ENCODE measurements at regions not wholly inside any gene's neighbourhood (a gene's known extent, or its start where the extent isn't known, plus 50 kb on each side); places are given as distances from the start of the nearest gene placed in this dataset.
A peak's percentile ranks its signal among the peaks of the same experiment; 100 is the strongest.

GRCh38 chr3:51588724-51589123, 50.2 kb downstream of the RAD54L2 start:
- Mint-ChIP-seq H3K27ac (peak overlapping the region; percentile 8), H3K27me3 (no peaks in the 10 kb centered on the region), H3K4me3 (no peak overlapping the region), H3K9me3 (ENCODE audit: insufficient read depth) (no peaks in the 10 kb centered on the region), H3K4me1 (peaks cover 7% of the 10 kb centered on the region)
- intact Hi-C loops (cut with micrococcal nuclease) = no loop called here
- Histone ChIP-seq H2AFZ (ENCODE audit: insufficient read depth, low read depth, low read length, poor library complexity, severe bottlenecking) (no peak overlapping the region), H3K4me3 (ENCODE audit: control extremely low read depth in 1 of 5, extremely low read depth in 1 of 5, insufficient read depth in 1 of 5, low read depth in 2 of 5, low read length in 4 of 5) (no peak overlapping the region), H3K4me2 (replicated peaks; ENCODE audit: low read depth, low read length, poor library complexity, severe bottlenecking) (no peak overlapping the region), H3K27ac (ENCODE audit: low read length in 2 of 2) (no peak overlapping the region), H3K9me3 (ENCODE audit: control extremely low read depth in 1 of 3, control insufficient read depth in 2 of 3, insufficient read depth in 1 of 3, low read length in 2 of 3) (no peaks in the 10 kb centered on the region), H3K36me3 (replicated peaks in 1 of 2; ENCODE audit: control extremely low read depth in 1 of 2, control insufficient read depth in 1 of 2, extremely low read depth in 1 of 2, insufficient read depth in 2 of 2, low read length in 1 of 2) (peaks cover 10 to 23% of the 10 kb centered on the region in 2 experiments), H3K27me3 (replicated peaks in 1 of 4; ENCODE audit: control extremely low read depth in 1 of 4, control insufficient read depth in 3 of 4, insufficient read depth in 4 of 4, low read length in 3 of 4) (no peaks in the 10 kb centered on the region), H4K20me1 (ENCODE audit: control insufficient read depth, insufficient read depth, low read length, poor library complexity, severe bottlenecking) (no peaks in the 10 kb centered on the region), H3K4me1 (ENCODE audit: control insufficient read depth in 2 of 2, insufficient read depth in 2 of 2, low read length in 2 of 2) (no peaks in the 10 kb centered on the region), H3K79me2 (ENCODE audit: control insufficient read depth, insufficient read depth, low read length) (peaks cover 10% of the 10 kb centered on the region), H3K9ac (ENCODE audit: low read length) (no peak overlapping the region)
- no peak for DNase-seq
- 18% methylated on average over 3 of the region's 4 CpGs for WGBS (ENCODE audit: insufficient coverage)
- no peak for ATAC-seq (ENCODE audit: low read depth)
- POLR2A ChIA-PET = no interaction called here
- TF ChIP-seq CTCF (IDR thresholded peaks at IDR 0.05) (no peak), EZH2 (IDR thresholded peaks at IDR 0.05; ENCODE audit: borderline replicate concordance, insufficient read depth, low read depth, low read length, poor library complexity, severe bottlenecking) (no peak)
- CTCF ChIA-PET = interaction anchor here (0.7 to 0.9 kb wide), 2 partner anchors 87 to 155 kb away, joined by 3 to 6 read pairs; no protein-coding TSS in a partner anchor

- 93% methylated on average over 4 of the region's 5 CpGs for WGBS (ENCODE audit: insufficient coverage)
- Histone ChIP-seq H3K9me3 (ENCODE audit: control extremely low read depth in 1 of 3, control insufficient read depth in 2 of 3, insufficient read depth in 1 of 3, low read length in 2 of 3) (no peaks in the 10 kb centered on the region), H3K4me1 (ENCODE audit: control insufficient read depth in 2 of 2, insufficient read depth in 2 of 2, low read length in 2 of 2) (no peaks in the 10 kb centered on the region), H3K9ac (ENCODE audit: low read length) (no peak overlapping the region), H2AFZ (ENCODE audit: insufficient read depth, low read depth, low read length, poor library complexity, severe bottlenecking) (no peak overlapping the region), H4K20me1 (ENCODE audit: control insufficient read depth, insufficient read depth, low read length, poor library complexity, severe bottlenecking) (no peaks in the 10 kb centered on the region), H3K79me2 (ENCODE audit: control insufficient read depth, insufficient read depth, low read length) (peaks cover 13% of the 10 kb centered on the region), H3K27ac (ENCODE audit: low read length in 2 of 2) (no peak overlapping the region), H3K27me3 (replicated peaks in 1 of 4; ENCODE audit: control extremely low read depth in 1 of 4, control insufficient read depth in 3 of 4, insufficient read depth in 4 of 4, low read length in 3 of 4) (no peaks in the 10 kb centered on the region), H3K4me3 (ENCODE audit: control extremely low read depth in 1 of 5, extremely low read depth in 1 of 5, insufficient read depth in 1 of 5, low read depth in 2 of 5, low read length in 4 of 5) (no peak overlapping the region), H3K4me2 (replicated peaks; ENCODE audit: low read depth, low read length, poor library complexity, severe bottlenecking) (no peak overlapping the region), H3K36me3 (replicated peaks in 1 of 2; ENCODE audit: control extremely low read depth in 1 of 2, control insufficient read depth in 1 of 2, extremely low read depth in 1 of 2, insufficient read depth in 2 of 2, low read length in 1 of 2) (peaks cover 12 to 34% of the 10 kb centered on the region in 2 experiments)
- ChIA-PET CTCF (interaction anchor here (1.0 to 1.4 kb wide), 2 partner anchors 9 to 89 kb away, joined by 3 to 5 read pairs; no protein-coding TSS in a partner anchor), POLR2A (no interaction called here)
- no peak for ATAC-seq (ENCODE audit: low read depth)
- Mint-ChIP-seq H3K27me3 (no peaks in the 10 kb centered on the region), H3K4me1 (peaks cover 7% of the 10 kb centered on the region), H3K27ac (no peak overlapping the region), H3K9me3 (ENCODE audit: insufficient read depth) (no peaks in the 10 kb centered on the region), H3K4me3 (no peak overlapping the region)
- DNase-seq = no peak
- intact Hi-C loops (cut with micrococcal nuclease) = no loop called here
- TF ChIP-seq EZH2 (IDR thresholded peaks at IDR 0.05; ENCODE audit: borderline replicate concordance, insufficient read depth, low read depth, low read length, poor library complexity, severe bottlenecking) (no peak), CTCF (IDR thresholded peaks at IDR 0.05) (no peak)
These were observed 52.7 kb downstream of the RAD54L2 start for GRCh38 chr3:51591231-51591630.
